ENCODE measurements at regions not wholly inside any gene's neighbourhood (a gene's known extent, or its start where the extent isn't known, plus 50 kb on each side); places are given as distances from the start of the nearest gene placed in this dataset.

GRCh38 chr2:15761910-15762309 is 170.2 kb downstream of the DDX1 start:
- ChIA-PET POLR2A (no interaction called here), CTCF (no interaction called here)
- no peak for DNase-seq (ENCODE audit: low spot score)
- Mint-ChIP-seq H3K4me3 (no peak overlapping the region), H3K27ac (no peak overlapping the region), H3K27me3 (ENCODE audit: low read depth) (no peaks in the 10 kb centered on the region), H3K36me3 (no peaks in the 10 kb centered on the region), H3K9me3 (peaks cover 12% of the 10 kb centered on the region), H3K4me1 (peaks cover 14% of the 10 kb centered on the region)
- TF ChIP-seq, protein P1, sequence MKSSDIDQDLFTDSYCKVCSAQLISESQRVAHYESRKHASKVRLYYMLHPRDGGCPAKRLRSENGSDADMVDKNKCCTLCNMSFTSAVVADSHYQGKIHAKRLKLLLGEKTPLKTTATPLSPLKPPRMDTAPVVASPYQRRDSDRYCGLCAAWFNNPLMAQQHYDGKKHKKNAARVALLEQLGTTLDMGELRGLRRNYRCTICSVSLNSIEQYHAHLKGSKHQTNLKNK (CRISPR knock-in tag; IDR thresholded peaks at IDR 0.05), result no peak
- TF ChIP-seq SP1 (CRISPR knock-in tag; conservative IDR thresholded peaks at IDR 0.05), result no peak
- no peak for TF ChIP-seq ATF1 (CRISPR knock-in tag; IDR thresholded peaks at IDR 0.05)
- TF ChIP-seq GABPB1 (CRISPR knock-in tag; IDR thresholded peaks at IDR 0.05), result no peak
- TF ChIP-seq ZNF281 (CRISPR knock-in tag; IDR thresholded peaks at IDR 0.05), result no peak
- TF ChIP-seq OVOL2 (CRISPR knock-in tag; IDR thresholded peaks at IDR 0.05; ENCODE audit: borderline replicate concordance), result no peak
- TF ChIP-seq RELA (CRISPR knock-in tag; IDR thresholded peaks at IDR 0.05; ENCODE audit: borderline replicate concordance), result no peak
- TF ChIP-seq ZNF263 (CRISPR knock-in tag; IDR thresholded peaks at IDR 0.05; ENCODE audit: low read depth), result no peak
- no peak for TF ChIP-seq MXD4 (CRISPR knock-in tag; IDR thresholded peaks at IDR 0.05; ENCODE audit: borderline replicate concordance)
- TF ChIP-seq NR3C1 (CRISPR knock-in tag; conservative IDR thresholded peaks at IDR 0.05; ENCODE audit: low read depth), result no peak
- no peak for TF ChIP-seq SOX15 (CRISPR knock-in tag; IDR thresholded peaks at IDR 0.05)
- no peak for TF ChIP-seq ZNF219 (CRISPR knock-in tag; IDR thresholded peaks at IDR 0.05; ENCODE audit: borderline replicate concordance)
- no peak for TF ChIP-seq TCF7 (CRISPR knock-in tag; IDR thresholded peaks at IDR 0.05; ENCODE audit: low read depth)
- no peak for ATAC-seq

DNA sequence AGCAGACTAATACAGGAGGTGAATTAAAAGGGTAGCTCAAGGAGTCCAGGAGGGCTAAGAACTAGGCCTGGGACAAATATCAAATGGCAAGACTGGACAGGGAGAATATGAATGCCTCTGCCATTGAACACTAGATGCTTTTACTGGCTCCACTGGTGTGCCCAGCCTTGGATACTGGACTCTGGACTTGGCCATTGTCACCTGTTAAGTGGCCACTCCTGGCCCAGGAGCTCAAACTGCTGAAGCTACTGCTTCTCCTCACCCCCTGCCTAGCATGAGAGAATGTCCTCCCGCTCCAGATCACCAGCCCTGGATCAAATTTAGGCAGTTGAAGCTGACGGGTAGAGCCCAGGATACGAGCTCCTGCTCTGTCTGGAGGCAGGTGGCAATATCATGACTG is 170.8 kb downstream of the DDX1 start:
- ChIA-PET CTCF (interaction anchor here (1.0 kb wide), 1 partner anchor 15 kb away, joined by 3 read pairs; no protein-coding TSS in a partner anchor), POLR2A (no interaction called here)
- no peak for ATAC-seq
- no peaks in the 10 kb centered on the region for H3K27me3 Mint-ChIP-seq (ENCODE audit: low read depth)
- peaks cover 12% of the 10 kb centered on the region for H3K9me3 Mint-ChIP-seq
- no peak for DNase-seq (ENCODE audit: low spot score)
- H3K4me3 Mint-ChIP-seq, result no peak overlapping the region
- TF ChIP-seq, protein P2, sequence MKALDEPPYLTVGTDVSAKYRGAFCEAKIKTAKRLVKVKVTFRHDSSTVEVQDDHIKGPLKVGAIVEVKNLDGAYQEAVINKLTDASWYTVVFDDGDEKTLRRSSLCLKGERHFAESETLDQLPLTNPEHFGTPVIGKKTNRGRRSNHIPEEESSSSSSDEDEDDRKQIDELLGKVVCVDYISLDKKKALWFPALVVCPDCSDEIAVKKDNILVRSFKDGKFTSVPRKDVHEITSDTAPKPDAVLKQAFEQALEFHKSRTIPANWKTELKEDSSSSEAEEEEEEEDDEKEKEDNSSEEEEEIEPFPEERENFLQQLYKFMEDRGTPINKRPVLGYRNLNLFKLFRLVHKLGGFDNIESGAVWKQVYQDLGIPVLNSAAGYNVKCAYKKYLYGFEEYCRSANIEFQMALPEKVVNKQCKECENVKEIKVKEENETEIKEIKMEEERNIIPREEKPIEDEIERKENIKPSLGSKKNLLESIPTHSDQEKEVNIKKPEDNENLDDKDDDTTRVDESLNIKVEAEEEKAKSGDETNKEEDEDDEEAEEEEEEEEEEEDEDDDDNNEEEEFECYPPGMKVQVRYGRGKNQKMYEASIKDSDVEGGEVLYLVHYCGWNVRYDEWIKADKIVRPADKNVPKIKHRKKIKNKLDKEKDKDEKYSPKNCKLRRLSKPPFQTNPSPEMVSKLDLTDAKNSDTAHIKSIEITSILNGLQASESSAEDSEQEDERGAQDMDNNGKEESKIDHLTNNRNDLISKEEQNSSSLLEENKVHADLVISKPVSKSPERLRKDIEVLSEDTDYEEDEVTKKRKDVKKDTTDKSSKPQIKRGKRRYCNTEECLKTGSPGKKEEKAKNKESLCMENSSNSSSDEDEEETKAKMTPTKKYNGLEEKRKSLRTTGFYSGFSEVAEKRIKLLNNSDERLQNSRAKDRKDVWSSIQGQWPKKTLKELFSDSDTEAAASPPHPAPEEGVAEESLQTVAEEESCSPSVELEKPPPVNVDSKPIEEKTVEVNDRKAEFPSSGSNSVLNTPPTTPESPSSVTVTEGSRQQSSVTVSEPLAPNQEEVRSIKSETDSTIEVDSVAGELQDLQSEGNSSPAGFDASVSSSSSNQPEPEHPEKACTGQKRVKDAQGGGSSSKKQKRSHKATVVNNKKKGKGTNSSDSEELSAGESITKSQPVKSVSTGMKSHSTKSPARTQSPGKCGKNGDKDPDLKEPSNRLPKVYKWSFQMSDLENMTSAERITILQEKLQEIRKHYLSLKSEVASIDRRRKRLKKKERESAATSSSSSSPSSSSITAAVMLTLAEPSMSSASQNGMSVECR (CRISPR knock-in tag; IDR thresholded peaks at IDR 0.05; ENCODE audit: borderline replicate concordance), result no peak
- TF ChIP-seq GTF2I (CRISPR knock-in tag; conservative IDR thresholded peaks at IDR 0.05) (no peak), MXD4 (CRISPR knock-in tag; IDR thresholded peaks at IDR 0.05; ENCODE audit: borderline replicate concordance) (no peak), ZBTB21 (CRISPR knock-in tag; IDR thresholded peaks at IDR 0.05; ENCODE audit: borderline replicate concordance) (no peak), OVOL2 (CRISPR knock-in tag; IDR thresholded peaks at IDR 0.05; ENCODE audit: borderline replicate concordance) (no peak), RELA (CRISPR knock-in tag; IDR thresholded peaks at IDR 0.05; ENCODE audit: borderline replicate concordance) (no peak), MAX (CRISPR knock-in tag; IDR thresholded peaks at IDR 0.05) (no peak), SMAD4 (CRISPR knock-in tag; IDR thresholded peaks at IDR 0.05) (no peak)
- TF ChIP-seq, protein P3, sequence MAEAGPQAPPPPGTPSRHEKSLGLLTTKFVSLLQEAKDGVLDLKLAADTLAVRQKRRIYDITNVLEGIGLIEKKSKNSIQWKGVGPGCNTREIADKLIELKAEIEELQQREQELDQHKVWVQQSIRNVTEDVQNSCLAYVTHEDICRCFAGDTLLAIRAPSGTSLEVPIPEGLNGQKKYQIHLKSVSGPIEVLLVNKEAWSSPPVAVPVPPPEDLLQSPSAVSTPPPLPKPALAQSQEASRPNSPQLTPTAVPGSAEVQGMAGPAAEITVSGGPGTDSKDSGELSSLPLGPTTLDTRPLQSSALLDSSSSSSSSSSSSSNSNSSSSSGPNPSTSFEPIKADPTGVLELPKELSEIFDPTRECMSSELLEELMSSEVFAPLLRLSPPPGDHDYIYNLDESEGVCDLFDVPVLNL (CRISPR knock-in tag; IDR thresholded peaks at IDR 0.05; ENCODE audit: borderline replicate concordance, low read depth), result no peak
- H3K4me1 Mint-ChIP-seq, result peaks cover 14% of the 10 kb centered on the region
- H3K36me3 Mint-ChIP-seq, result no peaks in the 10 kb centered on the region
- H3K27ac Mint-ChIP-seq, result no peak overlapping the region
